Bronchial epithelial cell (primary cell): ENCODE measurements at regions not wholly inside any gene's neighbourhood (a gene's known extent, or its start where the extent isn't known, plus 50 kb on each side); places are given as distances from the start of the nearest gene placed in this dataset.

ENCODE experiments used
- DNase-seq: peaks from one replicate; pipeline ENCODE4 v3.0.0-alpha.2; 2010; ENCODE audit warnings: low read depth
- FAIRE-seq: peaks from 2 replicates; lab custom pipeline; 2011; peaks lifted over from hg19 to GRCh38; lab: Jason Lieb, UNC
- H3K27me3 ChIP-seq: 2 replicates; pipeline ENCODE4 v1.5.1; 2011; ENCODE audit warnings: low read length; ENCODE audit not compliant: control insufficient read depth, insufficient read depth
- H3K36me3 ChIP-seq: 2 replicates; pipeline ENCODE4 v1.5.1; 2011; ENCODE audit warnings: low read length; ENCODE audit not compliant: control insufficient read depth, insufficient read depth
- H3K4me3 ChIP-seq: 2 replicates; pipeline ENCODE4 v1.5.1; 2011; ENCODE audit warnings: mild to moderate bottlenecking, low read depth, low read length, control low read depth
- TF ChIP-seq, protein P1 (sequence below): IDR thresholded peaks from 2 replicates; pipeline ENCODE4 v1.5.1; 2011; ENCODE audit warnings: mild to moderate bottlenecking, moderate library complexity, low read length, control low read depth, inconsistent platforms; ENCODE audit not compliant: insufficient read depth, severe bottlenecking

DNA sequence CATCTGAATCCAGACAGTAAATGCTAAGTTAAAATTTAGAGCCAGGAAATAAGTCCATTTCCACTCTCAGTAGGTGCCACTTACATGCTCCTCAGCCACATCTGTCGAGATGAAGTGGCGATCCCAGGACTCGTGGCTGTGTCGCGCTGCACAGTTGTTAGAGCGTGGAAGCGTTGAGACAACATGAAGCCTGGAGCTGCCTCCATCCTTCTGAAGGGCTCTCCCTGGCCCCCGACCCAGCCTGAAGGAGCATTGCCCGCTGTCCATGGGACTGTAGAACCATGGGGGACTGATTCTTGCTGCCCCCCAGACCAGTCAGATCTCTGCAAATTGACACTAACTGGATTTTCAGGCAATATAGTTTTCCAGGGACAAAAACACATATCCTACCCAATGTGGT lies 58.9 kb downstream of the IRX1 start:
- Histone ChIP-seq H3K4me3 (no peak overlapping the region), H3K36me3 (no peaks in the 10 kb centered on the region), H3K27me3 (no peaks in the 10 kb centered on the region)
- no peak for DNase-seq
- TF ChIP-seq, protein P1, sequence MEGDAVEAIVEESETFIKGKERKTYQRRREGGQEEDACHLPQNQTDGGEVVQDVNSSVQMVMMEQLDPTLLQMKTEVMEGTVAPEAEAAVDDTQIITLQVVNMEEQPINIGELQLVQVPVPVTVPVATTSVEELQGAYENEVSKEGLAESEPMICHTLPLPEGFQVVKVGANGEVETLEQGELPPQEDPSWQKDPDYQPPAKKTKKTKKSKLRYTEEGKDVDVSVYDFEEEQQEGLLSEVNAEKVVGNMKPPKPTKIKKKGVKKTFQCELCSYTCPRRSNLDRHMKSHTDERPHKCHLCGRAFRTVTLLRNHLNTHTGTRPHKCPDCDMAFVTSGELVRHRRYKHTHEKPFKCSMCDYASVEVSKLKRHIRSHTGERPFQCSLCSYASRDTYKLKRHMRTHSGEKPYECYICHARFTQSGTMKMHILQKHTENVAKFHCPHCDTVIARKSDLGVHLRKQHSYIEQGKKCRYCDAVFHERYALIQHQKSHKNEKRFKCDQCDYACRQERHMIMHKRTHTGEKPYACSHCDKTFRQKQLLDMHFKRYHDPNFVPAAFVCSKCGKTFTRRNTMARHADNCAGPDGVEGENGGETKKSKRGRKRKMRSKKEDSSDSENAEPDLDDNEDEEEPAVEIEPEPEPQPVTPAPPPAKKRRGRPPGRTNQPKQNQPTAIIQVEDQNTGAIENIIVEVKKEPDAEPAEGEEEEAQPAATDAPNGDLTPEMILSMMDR: no peak
- FAIRE-seq: no peak

DNA sequence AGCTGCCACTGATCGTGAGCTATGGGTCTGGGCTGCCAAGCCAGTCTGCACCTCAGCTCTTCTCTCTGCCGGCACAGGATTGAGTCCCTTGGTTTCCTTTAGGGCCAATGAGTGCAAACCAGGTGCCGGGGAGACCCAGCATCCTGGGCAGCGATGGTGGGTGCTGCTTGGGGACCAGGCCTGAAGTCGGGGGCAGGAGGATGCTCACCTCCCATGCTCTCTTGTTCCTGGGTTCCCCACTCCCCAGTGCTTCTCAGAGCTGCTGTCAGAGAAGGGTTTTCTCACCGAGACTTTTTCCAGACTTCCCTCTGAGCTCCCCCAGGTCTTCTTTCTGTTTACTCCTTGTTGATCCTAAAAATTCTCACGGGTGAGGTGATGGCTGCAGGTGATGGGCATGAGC lies 61.2 kb downstream of the IRX1 start:
- TF ChIP-seq, protein P1: no peak
- no peak overlapping the region for H3K4me3 ChIP-seq
- FAIRE-seq (no peak), DNase-seq (no peak)
- no peaks in the 10 kb centered on the region for H3K27me3 ChIP-seq
- H3K36me3 ChIP-seq: no peaks in the 10 kb centered on the region

DNA sequence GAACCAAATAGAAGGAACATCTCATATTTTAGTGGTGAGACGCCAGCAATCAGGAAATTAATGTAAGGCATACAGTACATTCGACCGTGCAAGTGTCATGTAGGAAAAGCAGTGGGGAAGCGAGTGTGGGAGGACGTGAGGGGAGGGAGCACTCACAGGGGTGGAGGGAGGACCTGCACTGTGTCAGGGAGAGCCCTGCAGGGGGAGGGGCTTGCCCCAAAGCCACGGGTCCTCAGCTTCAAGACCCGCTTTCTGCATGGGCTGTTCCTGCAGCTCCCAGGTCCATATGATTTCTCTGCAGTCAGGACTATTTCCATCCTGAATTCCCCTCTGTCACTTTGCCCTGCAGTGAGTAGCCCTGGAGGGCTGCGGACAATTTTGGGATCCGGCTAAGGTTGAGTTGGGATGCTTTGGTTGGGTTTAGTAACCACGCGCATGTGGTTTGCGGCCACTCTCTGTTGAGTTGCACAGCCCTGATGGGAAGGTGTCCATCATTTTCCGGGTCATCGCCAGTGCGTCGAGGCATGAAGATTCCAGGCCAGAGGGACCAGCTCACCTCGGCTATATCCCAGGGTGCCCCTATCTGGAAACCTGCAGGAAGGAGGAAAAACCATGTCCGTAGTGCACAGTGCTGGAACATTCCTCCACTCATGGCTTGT lies 61.9 kb downstream of the IRX1 start:
- TF ChIP-seq, protein P1: no peak
- FAIRE-seq: peak; percentile 7
- no peak for DNase-seq
- H3K4me3 ChIP-seq: no peak overlapping the region
- H3K36me3 ChIP-seq: no peaks in the 10 kb centered on the region
- H3K27me3 ChIP-seq: no peaks in the 10 kb centered on the region

DNA sequence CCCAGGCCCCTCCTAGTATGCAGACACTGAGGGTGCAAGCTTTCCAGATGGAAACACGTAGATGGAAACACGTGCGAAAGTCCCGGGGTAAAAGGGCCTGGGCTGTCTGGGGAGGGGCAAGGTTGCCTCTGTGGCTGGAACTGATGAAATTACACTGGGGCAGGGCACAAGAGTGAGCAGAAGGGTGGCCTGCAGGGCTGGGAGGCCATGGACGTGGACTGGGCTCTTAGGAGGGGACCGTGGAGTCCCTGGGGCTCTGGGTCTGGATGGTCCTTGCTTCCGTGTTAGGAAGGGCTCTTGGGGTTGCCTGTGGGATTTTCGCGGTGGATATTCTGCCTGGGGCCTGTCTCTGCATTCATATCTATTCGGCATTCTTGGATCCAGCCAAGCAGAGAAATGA lies 63.3 kb downstream of the IRX1 start:
- Histone ChIP-seq H3K36me3 (no peaks in the 10 kb centered on the region), H3K4me3 (no peak overlapping the region), H3K27me3 (no peaks in the 10 kb centered on the region)
- TF ChIP-seq, protein P1: no peak
- no peak for DNase-seq
- FAIRE-seq: no peak

DNA sequence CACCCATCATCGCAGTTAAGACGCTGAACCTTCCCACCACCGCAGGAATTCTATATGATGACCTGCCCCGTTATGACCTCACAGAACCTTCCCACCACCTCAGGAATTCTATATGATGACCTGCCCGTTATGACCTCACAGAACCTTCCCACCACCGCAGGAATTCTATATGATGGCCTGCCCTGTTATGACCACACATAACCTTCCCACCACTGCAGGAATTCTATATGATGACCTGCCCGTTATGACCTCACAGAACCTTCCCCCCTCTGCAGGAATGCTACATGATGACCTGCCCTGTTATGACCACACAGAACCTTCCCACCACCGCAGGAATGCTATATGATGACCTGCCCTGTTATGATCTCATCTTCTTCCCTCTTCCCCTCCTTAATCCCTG lies 64.3 kb downstream of the IRX1 start:
- Histone ChIP-seq H3K27me3 (no peaks in the 10 kb centered on the region), H3K4me3 (no peak overlapping the region), H3K36me3 (no peaks in the 10 kb centered on the region)
- FAIRE-seq (peak; percentile 100), DNase-seq (peak; percentile 4)
- TF ChIP-seq, protein P1: no peak

DNA sequence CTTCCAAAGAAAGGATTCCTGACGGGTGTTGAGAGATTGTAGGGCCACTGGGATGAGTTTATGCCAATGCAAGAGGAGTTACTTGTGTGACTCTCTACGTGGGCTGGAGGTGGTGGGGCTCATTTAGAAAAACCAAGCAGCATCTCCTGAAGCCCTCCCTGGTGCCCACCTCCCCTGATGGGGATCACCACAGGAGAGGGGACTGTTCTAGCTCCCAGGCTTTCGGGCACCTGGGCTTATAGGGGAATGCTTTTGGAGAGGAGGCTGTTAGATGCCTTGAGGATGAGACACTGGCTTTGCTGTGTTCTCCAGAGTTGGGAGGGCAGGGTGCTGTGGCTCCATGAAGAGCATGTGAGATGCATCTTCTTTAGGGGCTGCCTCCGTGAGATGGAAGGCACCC lies 65.0 kb downstream of the IRX1 start:
- Histone ChIP-seq H3K27me3 (no peaks in the 10 kb centered on the region), H3K36me3 (no peaks in the 10 kb centered on the region), H3K4me3 (no peak overlapping the region)
- DNase-seq: no peak
- FAIRE-seq: no peak
- TF ChIP-seq, protein P1: no peak
